ENCODE measurements at regions not wholly inside any gene's neighbourhood (a gene's known extent, or its start where the extent isn't known, plus 50 kb on each side); places are given as distances from the start of the nearest gene placed in this dataset.

DNA sequence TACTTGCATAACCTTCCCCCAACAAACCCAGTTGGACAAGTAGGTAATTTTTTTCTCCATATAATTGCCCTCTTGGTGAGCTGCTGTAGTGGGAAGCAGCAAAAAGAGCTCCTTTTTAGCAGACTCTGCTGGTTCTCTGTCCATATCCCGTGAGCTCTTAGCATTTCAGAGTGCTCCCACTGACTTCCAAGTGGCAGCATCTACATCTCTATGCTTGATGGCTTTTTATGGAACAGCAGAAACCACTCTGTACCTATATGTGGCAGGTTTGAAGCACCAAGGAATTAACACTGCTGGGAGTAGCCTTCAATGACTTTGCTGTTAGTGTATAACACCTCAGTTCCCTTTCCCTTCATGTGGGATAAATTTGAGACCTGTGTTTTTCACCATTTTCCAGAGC, 168.4 kb upstream of the NHS start:
- Histone ChIP-seq H2AFZ (ENCODE audit: low read length, unreplicated experiment) (no peak overlapping the region), H3K27ac (ENCODE audit: low read depth, low read length) (no peak overlapping the region), H3K4me3 (ENCODE audit: low read depth, low read length) (no peak overlapping the region)

GRCh38 chrX:17214962-17215361, 160.0 kb upstream of the NHS start:
- Histone ChIP-seq H3K27me3 (ENCODE audit: insufficient read depth, low read length) (peaks cover 10% of the 10 kb centered on the region; the same call in 1 of the 2 replicates), H3K4me3 (ENCODE audit: low read depth, low read length) (no peak overlapping the region), H3K27ac (ENCODE audit: low read depth, low read length) (no peak overlapping the region), H3K36me3 (ENCODE audit: insufficient read depth, low read length) (no peaks in the 10 kb centered on the region), H3K79me2 (ENCODE audit: control insufficient read depth, insufficient read depth, low read length, unreplicated experiment) (no peaks in the 10 kb centered on the region), H3K4me1 (ENCODE audit: control insufficient read depth, insufficient read depth, low read length, unreplicated experiment) (no peaks in the 10 kb centered on the region), H2AFZ (ENCODE audit: low read length, unreplicated experiment) (no peak overlapping the region)

More for the DNA sequence above, 168.4 kb upstream of the NHS start:
- Histone ChIP-seq H3K27me3 (ENCODE audit: insufficient read depth, low read length) (peaks cover 38% of the 10 kb centered on the region), H3K36me3 (ENCODE audit: insufficient read depth, low read length) (no peaks in the 10 kb centered on the region), H3K4me1 (ENCODE audit: control insufficient read depth, insufficient read depth, low read length, unreplicated experiment) (no peaks in the 10 kb centered on the region), H3K79me2 (ENCODE audit: control insufficient read depth, insufficient read depth, low read length, unreplicated experiment) (no peaks in the 10 kb centered on the region)

GRCh38 chrX:17226736-17227135, 148.3 kb upstream of the NHS start:
- no peak overlapping the region for H2AFZ ChIP-seq (ENCODE audit: low read length, unreplicated experiment)
- H3K4me3 ChIP-seq (ENCODE audit: low read depth, low read length), result no peak overlapping the region
- no peaks in the 10 kb centered on the region for H3K79me2 ChIP-seq (ENCODE audit: control insufficient read depth, insufficient read depth, low read length, unreplicated experiment)
- H3K36me3 ChIP-seq (ENCODE audit: insufficient read depth, low read length), result no peaks in the 10 kb centered on the region
- H3K27ac ChIP-seq (ENCODE audit: low read depth, low read length), result no peak overlapping the region
- H3K27me3 ChIP-seq (ENCODE audit: insufficient read depth, low read length), result peaks cover 21% of the 10 kb centered on the region
- H3K4me1 ChIP-seq (ENCODE audit: control insufficient read depth, insufficient read depth, low read length, unreplicated experiment), result no peaks in the 10 kb centered on the region

- H3K79me2 ChIP-seq (ENCODE audit: control insufficient read depth, insufficient read depth, low read length, unreplicated experiment), result no peaks in the 10 kb centered on the region
- no peak overlapping the region for H3K4me3 ChIP-seq (ENCODE audit: low read depth, low read length)
- H3K27me3 ChIP-seq (ENCODE audit: insufficient read depth, low read length), result peaks cover 41% of the 10 kb centered on the region
- H3K4me1 ChIP-seq (ENCODE audit: control insufficient read depth, insufficient read depth, low read length, unreplicated experiment), result no peaks in the 10 kb centered on the region
- H3K36me3 ChIP-seq (ENCODE audit: insufficient read depth, low read length), result no peaks in the 10 kb centered on the region
- no peak overlapping the region for H3K27ac ChIP-seq (ENCODE audit: low read depth, low read length)
- no peak overlapping the region for H2AFZ ChIP-seq (ENCODE audit: low read length, unreplicated experiment)
Observed at GRCh38 chrX:17237146-17237545, 137.9 kb upstream of the NHS start.

DNA sequence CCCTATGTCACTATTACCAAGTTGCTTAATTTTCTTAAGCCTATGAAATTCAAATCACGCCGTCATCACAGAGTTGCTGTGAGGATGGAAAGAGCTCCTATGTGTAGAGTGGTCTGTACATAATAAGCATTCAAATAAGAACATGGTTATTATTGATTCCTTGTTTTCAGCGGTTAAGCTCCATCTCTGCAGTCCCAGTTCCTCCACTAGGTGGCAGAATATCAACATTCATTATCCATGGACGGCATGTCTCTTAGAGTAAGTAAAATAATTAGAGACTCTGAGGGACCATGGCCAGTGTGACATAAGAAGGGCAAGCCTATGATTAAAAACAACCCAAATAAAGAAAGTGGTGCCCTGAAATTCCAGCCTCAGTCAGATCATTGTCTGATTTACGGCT, 132.5 kb upstream of the NHS start:
- no peaks in the 10 kb centered on the region for H3K4me1 ChIP-seq (ENCODE audit: control insufficient read depth, insufficient read depth, low read length, unreplicated experiment)
- no peak overlapping the region for H3K27ac ChIP-seq (ENCODE audit: low read depth, low read length)
- no peaks in the 10 kb centered on the region for H3K79me2 ChIP-seq (ENCODE audit: control insufficient read depth, insufficient read depth, low read length, unreplicated experiment)
- H2AFZ ChIP-seq (ENCODE audit: low read length, unreplicated experiment), result no peak overlapping the region
- no peak overlapping the region for H3K4me3 ChIP-seq (ENCODE audit: low read depth, low read length)
- peaks cover 29% of the 10 kb centered on the region for H3K27me3 ChIP-seq (ENCODE audit: insufficient read depth, low read length)
- no peaks in the 10 kb centered on the region for H3K36me3 ChIP-seq (ENCODE audit: insufficient read depth, low read length)

DNA sequence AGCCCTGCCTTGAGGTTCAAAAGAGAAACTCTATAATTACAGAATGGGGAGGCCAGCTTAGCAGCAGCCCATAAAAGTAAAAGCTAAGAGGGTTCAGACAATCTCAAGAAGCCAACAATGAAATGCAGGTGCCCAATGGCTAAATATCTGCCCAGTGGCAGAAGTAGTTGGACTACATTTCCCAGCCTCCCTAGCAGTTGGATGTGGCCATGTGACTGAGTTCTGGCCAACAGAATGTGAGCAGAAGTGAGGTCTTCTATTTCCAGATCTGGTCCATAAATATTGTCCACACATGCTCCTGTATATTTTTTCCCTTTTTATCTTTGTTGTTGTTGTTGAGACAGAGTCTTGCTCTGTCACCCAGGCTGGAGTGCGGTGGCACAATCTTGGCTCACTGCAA, 127.9 kb upstream of the NHS start:
- H3K27me3 ChIP-seq (ENCODE audit: insufficient read depth, low read length), result peaks cover 17% of the 10 kb centered on the region; the same call in 1 of the 2 replicates
- no peak overlapping the region for H3K4me3 ChIP-seq (ENCODE audit: low read depth, low read length)
- no peaks in the 10 kb centered on the region for H3K79me2 ChIP-seq (ENCODE audit: control insufficient read depth, insufficient read depth, low read length, unreplicated experiment)
- H2AFZ ChIP-seq (ENCODE audit: low read length, unreplicated experiment), result no peak overlapping the region
- H3K27ac ChIP-seq (ENCODE audit: low read depth, low read length), result no peak overlapping the region
- no peaks in the 10 kb centered on the region for H3K36me3 ChIP-seq (ENCODE audit: insufficient read depth, low read length)
- H3K4me1 ChIP-seq (ENCODE audit: control insufficient read depth, insufficient read depth, low read length, unreplicated experiment), result no peaks in the 10 kb centered on the region

DNA sequence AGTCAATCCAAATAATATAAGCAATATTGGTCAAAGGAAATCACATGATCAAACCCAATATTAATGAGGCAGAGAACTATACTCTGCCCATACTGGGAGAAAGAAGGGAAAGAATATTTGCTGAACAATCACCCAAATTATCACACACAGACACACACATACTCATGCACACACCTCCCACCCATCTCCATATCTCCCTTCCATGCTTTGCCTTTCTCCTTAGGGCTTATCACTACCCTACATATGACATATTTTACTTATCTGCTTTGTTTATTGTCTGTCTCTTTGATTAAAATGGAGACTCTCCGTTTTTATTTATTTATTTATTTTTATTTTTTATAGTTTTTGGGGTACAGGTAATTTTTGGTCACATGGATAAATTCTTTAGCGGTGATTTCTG, 112.9 kb upstream of the NHS start:
- H3K27me3 ChIP-seq (ENCODE audit: insufficient read depth, low read length), result peaks cover 4% of the 10 kb centered on the region
- H3K36me3 ChIP-seq (ENCODE audit: insufficient read depth, low read length), result no peaks in the 10 kb centered on the region
- H3K79me2 ChIP-seq (ENCODE audit: control insufficient read depth, insufficient read depth, low read length, unreplicated experiment), result no peaks in the 10 kb centered on the region
- H3K4me1 ChIP-seq (ENCODE audit: control insufficient read depth, insufficient read depth, low read length, unreplicated experiment), result no peaks in the 10 kb centered on the region
- no peak overlapping the region for H3K4me3 ChIP-seq (ENCODE audit: low read depth, low read length)
- no peak overlapping the region for H3K27ac ChIP-seq (ENCODE audit: low read depth, low read length)
- no peak overlapping the region for H2AFZ ChIP-seq (ENCODE audit: low read length, unreplicated experiment)

DNA sequence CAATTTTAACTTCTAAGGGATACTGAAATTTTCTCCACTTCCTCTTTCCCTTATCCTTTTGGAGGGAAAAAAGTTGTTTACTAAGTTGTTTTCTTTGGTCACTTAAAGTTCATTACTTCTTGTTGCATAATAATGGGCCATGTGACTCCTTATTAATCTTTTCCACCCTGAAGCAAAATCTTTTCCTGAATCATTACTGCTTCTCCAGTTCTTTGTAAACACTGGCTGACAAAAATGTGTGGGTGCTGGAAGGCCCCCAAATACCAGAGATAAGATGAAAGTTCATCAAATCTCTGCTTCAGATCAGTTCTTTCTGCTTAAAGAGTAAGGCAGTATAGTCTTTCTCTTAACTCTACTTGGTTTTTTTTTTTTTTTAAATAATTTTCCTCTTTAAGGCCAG, 108.9 kb upstream of the NHS start:
- H3K27me3 ChIP-seq (ENCODE audit: insufficient read depth, low read length), result no peaks in the 10 kb centered on the region
- no peaks in the 10 kb centered on the region for H3K79me2 ChIP-seq (ENCODE audit: control insufficient read depth, insufficient read depth, low read length, unreplicated experiment)
- H3K27ac ChIP-seq (ENCODE audit: low read depth, low read length), result no peak overlapping the region
- no peak overlapping the region for H3K4me3 ChIP-seq (ENCODE audit: low read depth, low read length)
- no peaks in the 10 kb centered on the region for H3K36me3 ChIP-seq (ENCODE audit: insufficient read depth, low read length)
- no peaks in the 10 kb centered on the region for H3K4me1 ChIP-seq (ENCODE audit: control insufficient read depth, insufficient read depth, low read length, unreplicated experiment)
- no peak overlapping the region for H2AFZ ChIP-seq (ENCODE audit: low read length, unreplicated experiment)

GRCh38 chrX:17278961-17279360, 96.0 kb upstream of the NHS start:
- H3K27me3 ChIP-seq (ENCODE audit: insufficient read depth, low read length), result peaks cover 26% of the 10 kb centered on the region
- H2AFZ ChIP-seq (ENCODE audit: low read length, unreplicated experiment), result no peak overlapping the region
- H3K36me3 ChIP-seq (ENCODE audit: insufficient read depth, low read length), result no peaks in the 10 kb centered on the region
- H3K27ac ChIP-seq (ENCODE audit: low read depth, low read length), result no peak overlapping the region
- H3K4me1 ChIP-seq (ENCODE audit: control insufficient read depth, insufficient read depth, low read length, unreplicated experiment), result no peaks in the 10 kb centered on the region
- no peak overlapping the region for H3K4me3 ChIP-seq (ENCODE audit: low read depth, low read length)
- no peaks in the 10 kb centered on the region for H3K79me2 ChIP-seq (ENCODE audit: control insufficient read depth, insufficient read depth, low read length, unreplicated experiment)

GRCh38 chrX:17285983-17286382, 89.0 kb upstream of the NHS start:
- Histone ChIP-seq H3K27me3 (ENCODE audit: insufficient read depth, low read length) (peaks cover 22% of the 10 kb centered on the region), H3K27ac (ENCODE audit: low read depth, low read length) (no peak overlapping the region), H3K36me3 (ENCODE audit: insufficient read depth, low read length) (no peaks in the 10 kb centered on the region), H3K79me2 (ENCODE audit: control insufficient read depth, insufficient read depth, low read length, unreplicated experiment) (no peaks in the 10 kb centered on the region), H2AFZ (ENCODE audit: low read length, unreplicated experiment) (no peak overlapping the region), H3K4me1 (ENCODE audit: control insufficient read depth, insufficient read depth, low read length, unreplicated experiment) (no peaks in the 10 kb centered on the region), H3K4me3 (ENCODE audit: low read depth, low read length) (no peak overlapping the region)

GRCh38 chrX:17291171-17291900, 83.7 kb upstream of the NHS start:
- H3K4me1 ChIP-seq (ENCODE audit: control insufficient read depth, insufficient read depth, low read length, unreplicated experiment), result no peaks in the 10 kb centered on the region
- H3K79me2 ChIP-seq (ENCODE audit: control insufficient read depth, insufficient read depth, low read length, unreplicated experiment), result no peaks in the 10 kb centered on the region
- no peak overlapping the region for H2AFZ ChIP-seq (ENCODE audit: low read length, unreplicated experiment)
- H3K4me3 ChIP-seq (ENCODE audit: low read depth, low read length), result no peak overlapping the region
- no peak overlapping the region for H3K27ac ChIP-seq (ENCODE audit: low read depth, low read length)
- H3K36me3 ChIP-seq (ENCODE audit: insufficient read depth, low read length), result no peaks in the 10 kb centered on the region
- peaks cover 10% of the 10 kb centered on the region for H3K27me3 ChIP-seq (ENCODE audit: insufficient read depth, low read length)

All from ACC112 (cell line).